ENCODE measurements at regions not wholly inside any gene's neighbourhood (a gene's known extent, or its start where the extent isn't known, plus 50 kb on each side); places are given as distances from the start of the nearest gene placed in this dataset.
"Not testable (repeated sequence)": the region's sequence is repeated elsewhere in the genome, so short reads cannot be mapped to it uniquely, and the experiment has no call there.

- no peak overlapping the region for H2AFZ ChIP-seq (ENCODE audit: low read depth, low read length)
- no peaks in the 10 kb centered on the region for H3K79me2 ChIP-seq (ENCODE audit: control insufficient read depth, insufficient read depth, low read length)
- H3K4me1 ChIP-seq (ENCODE audit: control insufficient read depth, extremely low read depth, insufficient read depth, low read length), result no peaks in the 10 kb centered on the region
- no TSS peak for BruUV-seq (replicated peaks)
- TF ChIP-seq, protein P1, sequence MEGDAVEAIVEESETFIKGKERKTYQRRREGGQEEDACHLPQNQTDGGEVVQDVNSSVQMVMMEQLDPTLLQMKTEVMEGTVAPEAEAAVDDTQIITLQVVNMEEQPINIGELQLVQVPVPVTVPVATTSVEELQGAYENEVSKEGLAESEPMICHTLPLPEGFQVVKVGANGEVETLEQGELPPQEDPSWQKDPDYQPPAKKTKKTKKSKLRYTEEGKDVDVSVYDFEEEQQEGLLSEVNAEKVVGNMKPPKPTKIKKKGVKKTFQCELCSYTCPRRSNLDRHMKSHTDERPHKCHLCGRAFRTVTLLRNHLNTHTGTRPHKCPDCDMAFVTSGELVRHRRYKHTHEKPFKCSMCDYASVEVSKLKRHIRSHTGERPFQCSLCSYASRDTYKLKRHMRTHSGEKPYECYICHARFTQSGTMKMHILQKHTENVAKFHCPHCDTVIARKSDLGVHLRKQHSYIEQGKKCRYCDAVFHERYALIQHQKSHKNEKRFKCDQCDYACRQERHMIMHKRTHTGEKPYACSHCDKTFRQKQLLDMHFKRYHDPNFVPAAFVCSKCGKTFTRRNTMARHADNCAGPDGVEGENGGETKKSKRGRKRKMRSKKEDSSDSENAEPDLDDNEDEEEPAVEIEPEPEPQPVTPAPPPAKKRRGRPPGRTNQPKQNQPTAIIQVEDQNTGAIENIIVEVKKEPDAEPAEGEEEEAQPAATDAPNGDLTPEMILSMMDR (IDR thresholded peaks at IDR 0.05; ENCODE audit: extremely low read depth in 1 of 2, insufficient read depth in 1 of 2, low read depth in 1 of 2, low read length in 2 of 2), result no peak
- TF ChIP-seq POLR2AphosphoS5 (IDR thresholded peaks at IDR 0.05; ENCODE audit: insufficient read depth, low read depth, low read length) (no peak), POLR2A (IDR thresholded peaks at IDR 0.05; ENCODE audit: low read depth, low read length) (no peak), MYC (IDR thresholded peaks at IDR 0.05; ENCODE audit: low read depth, low read length) (no peak)
- H3K27me3 ChIP-seq (ENCODE audit: control insufficient read depth in 2 of 2, insufficient read depth in 2 of 2, low read length in 2 of 2), result peaks cover 0 to 3% of the 10 kb centered on the region in 2 experiments
- H3K9ac ChIP-seq (replicated peaks; ENCODE audit: extremely low read depth, insufficient read depth, low read length), result no peak overlapping the region
- no peaks in the 10 kb centered on the region for H3K9me1 ChIP-seq (replicated peaks; ENCODE audit: control insufficient read depth, extremely low read depth, insufficient read depth, low read length)
- H3K9me3 ChIP-seq (replicated peaks; ENCODE audit: control insufficient read depth, insufficient read depth, low read length), result no peaks in the 10 kb centered on the region
- H3K36me3 ChIP-seq (ENCODE audit: control insufficient read depth in 2 of 2, extremely low read depth in 1 of 2, insufficient read depth in 2 of 2, low read length in 2 of 2), result no peaks in the 10 kb centered on the region
- no peaks in the 10 kb centered on the region for H4K20me1 ChIP-seq (replicated peaks; ENCODE audit: control insufficient read depth, extremely low read depth, insufficient read depth, low read length)
- DNase-seq (ENCODE audit: low read depth, low spot score) (no peak), FAIRE-seq (no peak)
- dilution Hi-C loops (cut with MboI; ENCODE audit: extremely low pct_ligation_motif_present, low sequenced_read_pairs), result no loop called here
- no peak overlapping the region for H3K4me2 ChIP-seq (ENCODE audit: insufficient read depth, low read length)
- H3K27ac ChIP-seq (ENCODE audit: insufficient read depth, low read depth, low read length), result no peak overlapping the region
- intact Hi-C loops (cut with micrococcal nuclease), result no loop called here
- POLR2A ChIA-PET, result no interaction called here
- no peak overlapping the region for H3K4me3 ChIP-seq (replicated peaks in 1 of 3; ENCODE audit: insufficient read depth in 1 of 3, low read depth in 1 of 3, low read length in 3 of 3)
- CTCF ChIA-PET, result no interaction called here
These were observed 579.0 kb upstream of the ADAMTS5 start for GRCh38 chr21:27545754-27546349.

DNA sequence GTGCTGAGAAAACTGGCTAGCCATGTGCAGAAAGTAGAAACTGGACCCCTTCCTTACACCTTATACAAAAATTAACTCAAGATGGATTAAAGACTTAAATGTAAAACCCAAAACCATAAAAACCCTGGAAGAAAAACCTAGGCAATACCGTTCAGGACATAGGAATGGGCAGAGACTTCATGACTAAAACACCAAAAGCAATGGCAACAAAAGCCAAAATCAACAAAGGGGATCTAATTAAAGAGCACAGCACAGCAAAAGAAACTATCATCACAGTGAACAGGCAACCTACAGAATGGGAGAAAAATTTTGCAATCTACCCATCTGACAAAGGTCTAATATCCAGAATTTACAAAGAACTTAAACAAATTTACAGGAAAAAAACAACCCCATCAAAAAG is 575.2 kb upstream of the ADAMTS5 start:
- CTCF ChIA-PET; dilution Hi-C loops (cut with MboI; ENCODE audit: extremely low pct_ligation_motif_present, low sequenced_read_pairs); H3K9me3 ChIP-seq (replicated peaks; ENCODE audit: control insufficient read depth, insufficient read depth, low read length); H3K27ac ChIP-seq (ENCODE audit: insufficient read depth, low read depth, low read length); H3K4me1 ChIP-seq (ENCODE audit: control insufficient read depth, extremely low read depth, insufficient read depth, low read length); H3K4me2 ChIP-seq (ENCODE audit: insufficient read depth, low read length); H3K27me3 ChIP-seq (ENCODE audit: control insufficient read depth in 2 of 2, insufficient read depth in 2 of 2, low read length in 2 of 2); H3K4me3 ChIP-seq (replicated peaks in 1 of 3; ENCODE audit: insufficient read depth in 1 of 3, low read depth in 1 of 3, low read length in 3 of 3); H2AFZ ChIP-seq (ENCODE audit: low read depth, low read length); H3K36me3 ChIP-seq (ENCODE audit: control insufficient read depth in 2 of 2, extremely low read depth in 1 of 2, insufficient read depth in 2 of 2, low read length in 2 of 2); FAIRE-seq; H3K9me1 ChIP-seq (replicated peaks; ENCODE audit: control insufficient read depth, extremely low read depth, insufficient read depth, low read length); H3K9ac ChIP-seq (replicated peaks; ENCODE audit: extremely low read depth, insufficient read depth, low read length); BruUV-seq (replicated peaks); H4K20me1 ChIP-seq (replicated peaks; ENCODE audit: control insufficient read depth, extremely low read depth, insufficient read depth, low read length); H3K79me2 ChIP-seq (ENCODE audit: control insufficient read depth, insufficient read depth, low read length); DNase-seq (ENCODE audit: low read depth, low spot score); intact Hi-C loops (cut with micrococcal nuclease); POLR2A ChIA-PET: not testable (repeated sequence)
